IMR-90 (cell line): ENCODE measurements at regions not wholly inside any gene's neighbourhood (a gene's known extent, or its start where the extent isn't known, plus 50 kb on each side); places are given as distances from the start of the nearest gene placed in this dataset.

Experiments used
- ATAC-seq: fragments of 200-7000 bp; cut with Tn5 transposase; 2 replicates; pipeline ENCODE4 v1.9.1; 2020; ENCODE audit warnings: low read depth, mild to moderate bottlenecking, moderate library complexity
- BruUV-seq: library from RNA; stranded (reverse); fragments of 400-500 nt; replicated peaks from 2 replicates; lab custom pipeline; 2021; lab: Mats Ljungman, UMichigan
- CTCF ChIA-PET: fragments of 300-600 bp; formaldehyde crosslinking; extraction: SDS; loops from one replicate; lab custom pipeline; 2021; ENCODE audit warnings: antibody characterized with exemption; lab: Yijun Ruan, JAX
- POLR2A ChIA-PET: fragments of 300-600 bp; sonication (Branson Sonifier 250); formaldehyde crosslinking; loops from one replicate; lab custom pipeline; 2022; ENCODE audit warnings: antibody characterized with exemption; ENCODE audit not compliant: unreplicated experiment; lab: Charles Lee
- DNase-seq: peaks from one replicate; pipeline ENCODE4 v3.0.0; 2013
- H2AFZ ChIP-seq: replicated peaks from 2 replicates; pipeline ENCODE3; 2013; ENCODE audit warnings: low read length, mild to moderate bottlenecking; ENCODE audit not compliant: poor library complexity
- H2AK5ac ChIP-seq: 2 replicates; pipeline ENCODE4 v1.6.1; 2013; ENCODE audit warnings: low read depth, low read length, inconsistent platforms
- H2AK9ac ChIP-seq: replicated peaks from 2 replicates; pipeline ENCODE3; 2013; ENCODE audit warnings: mild to moderate bottlenecking, low read depth, low read length, moderate library complexity; ENCODE audit not compliant: poor library complexity
- H2BK120ac ChIP-seq: 2 replicates; pipeline ENCODE4 v1.6.1; 2013; ENCODE audit warnings: low read depth, low read length, inconsistent platforms
- H2BK15ac ChIP-seq: 3 replicates; pipeline ENCODE4 v1.6.1; 2013; ENCODE audit warnings: low read depth, low read length, inconsistent platforms
- H2BK20ac ChIP-seq: 2 replicates; pipeline ENCODE4 v1.6.1; 2013; ENCODE audit warnings: low read depth, mild to moderate bottlenecking, inconsistent platforms, low read length, moderate library complexity
- H2BK5ac ChIP-seq: 2 replicates; pipeline ENCODE4 v1.6.1; 2013; ENCODE audit warnings: mild to moderate bottlenecking, low read depth, low read length, inconsistent platforms; ENCODE audit not compliant: poor library complexity, severe bottlenecking
- H3K14ac ChIP-seq: replicated peaks from 2 replicates; pipeline ENCODE4 v1.6.1; 2013; ENCODE audit warnings: low read depth, low read length, inconsistent platforms
- H3K18ac ChIP-seq: 2 replicates; pipeline ENCODE4 v1.6.1; 2013; ENCODE audit warnings: low read depth, low read length, control low read depth
- H3K23ac ChIP-seq: 2 replicates; pipeline ENCODE4 v1.6.1; 2013; ENCODE audit warnings: low read depth, low read length, inconsistent platforms
- H3K27ac ChIP-seq: 2 replicates; pipeline ENCODE4 v1.5.1; 2013; ENCODE audit warnings: mild to moderate bottlenecking, control low read depth, low read length; ENCODE audit not compliant: insufficient read depth
- H3K27me3 ChIP-seq: 2 replicates; pipeline ENCODE4 v1.6.1; 2013; ENCODE audit warnings: low read length; ENCODE audit not compliant: control insufficient read depth, insufficient read depth
- H3K36me3 ChIP-seq: 2 replicates; pipeline ENCODE4 v1.6.1; 2013; ENCODE audit warnings: low read length, mixed read lengths; ENCODE audit not compliant: control insufficient read depth, insufficient read depth
- H3K4ac ChIP-seq: 2 replicates; pipeline ENCODE4 v1.6.1; 2013; ENCODE audit warnings: low read depth, low read length, inconsistent platforms
- H3K4me1 ChIP-seq: 2 replicates; pipeline ENCODE4 v1.6.1; 2013; ENCODE audit warnings: low read length, mixed read lengths; ENCODE audit not compliant: control insufficient read depth, insufficient read depth
- H3K4me2 ChIP-seq: 2 replicates; pipeline ENCODE4 v1.6.1; 2013; ENCODE audit warnings: low read depth, mild to moderate bottlenecking, control low read depth, low read length, moderate library complexity
- H3K4me3 ChIP-seq: 2 replicates; pipeline ENCODE4 v1.5.1; 2013; ENCODE audit warnings: low read depth, mild to moderate bottlenecking, control low read depth, low read length, moderate library complexity; ENCODE audit not compliant: insufficient read depth
- H3K56ac ChIP-seq: 2 replicates; pipeline ENCODE4 v1.6.1; 2013; ENCODE audit warnings: low read length, inconsistent platforms; ENCODE audit not compliant: insufficient read depth; ENCODE audit errors: extremely low read depth
- H3K79me1 ChIP-seq, 2 experiments: 2 replicates each; pipeline ENCODE4 v1.6.1; 2013; ENCODE audit warnings: low read length in 2 of 2, inconsistent platforms in 1 of 2, low read depth in 1 of 2
- H3K9ac ChIP-seq: 2 replicates; pipeline ENCODE4 v1.6.1; 2013; ENCODE audit warnings: low read depth, low read length, control low read depth
- H3K9me1 ChIP-seq: 2 replicates; pipeline ENCODE4 v1.6.1; 2013; ENCODE audit warnings: low read length, inconsistent platforms; ENCODE audit not compliant: insufficient read depth
- H3K9me3 ChIP-seq: 2 replicates; pipeline ENCODE4 v1.6.1; 2013; ENCODE audit warnings: low read length; ENCODE audit not compliant: control insufficient read depth, insufficient read depth
- H4K20me1 ChIP-seq: 2 replicates; pipeline ENCODE4 v1.6.1; 2013; ENCODE audit warnings: low read length, inconsistent platforms; ENCODE audit not compliant: insufficient read depth
- H4K5ac ChIP-seq: 2 replicates; pipeline ENCODE4 v1.6.1; 2013; ENCODE audit warnings: mild to moderate bottlenecking, low read depth, low read length, control low read depth
- H4K8ac ChIP-seq, 2 experiments: 2 replicates each; pipeline ENCODE4 v1.6.1; 2013; ENCODE audit warnings: low read depth in 2 of 2, low read length in 2 of 2, control low read depth in 1 of 2, inconsistent platforms in 1 of 2
- H4K91ac ChIP-seq: 2 replicates; pipeline ENCODE4 v1.6.1; 2013; ENCODE audit warnings: low read depth, low read length, inconsistent platforms; ENCODE audit not compliant: insufficient read depth
- CEBPB ChIP-seq: IDR thresholded peaks from 2 replicates; pipeline ENCODE4 v1.6.1; 2012; ENCODE audit warnings: low read depth, low read length, improper control_type of control experiment
- CHD1 ChIP-seq: IDR thresholded peaks from 2 replicates; pipeline ENCODE4 v1.6.1; 2012; ENCODE audit warnings: low read depth, low read length, improper control_type of control experiment
- MAFK ChIP-seq: IDR thresholded peaks from 2 replicates; pipeline ENCODE4 v1.6.1; 2012; ENCODE audit warnings: low read depth, low read length, improper control_type of control experiment
- MAZ ChIP-seq: IDR thresholded peaks from 2 replicates; pipeline ENCODE4 v1.6.1; 2012; ENCODE audit warnings: low read depth, mild to moderate bottlenecking, low read length, improper control_type of control experiment, moderate library complexity, borderline replicate concordance
- MXI1 ChIP-seq: IDR thresholded peaks from 2 replicates; pipeline ENCODE4 v1.6.1; 2012; ENCODE audit warnings: low read depth, mild to moderate bottlenecking, low read length, moderate library complexity, borderline replicate concordance
- NFE2L2 ChIP-seq: fragments of 150-350 bp; IDR thresholded peaks from 2 replicates; pipeline ENCODE4 v1.6.1; 2016; ENCODE audit warnings: low read depth, mild to moderate bottlenecking, low read length
- POLR2A ChIP-seq: IDR thresholded peaks from 2 replicates; pipeline ENCODE4 v1.6.1; 2012; ENCODE audit warnings: mild to moderate bottlenecking, low read depth, low read length
- WGBS, 2 experiments: methylation state at CpG; one replicate each; pipeline versions ENCODE4 v1.1.5 to v1.1.7; 2013; ENCODE audit warnings: missing lambda C conversion rate in 2 of 2; ENCODE audit not compliant: insufficient read length in 1 of 2; ENCODE audit errors: extremely low coverage in 2 of 2; 5-methylcytosine and 5-hydroxymethylcytosine counted together
- dilution Hi-C: fragments of 300-500 bp; cut with HindIII; formaldehyde crosslinking; loops from one replicate; pipeline ENCODE4 v1.14.3; 2018; ENCODE audit warnings: low sequenced_read_pairs; ENCODE audit not compliant: unreplicated experiment
- in situ Hi-C: fragments of 300-500 bp; cut with MboI; formaldehyde crosslinking; loops from 3 replicates; pipeline ENCODE4 v1.14.3; 2019; ENCODE audit warnings: low sequenced_read_pairs, inconsistent platforms, mixed read lengths
- intact Hi-C: fragments of 100-400 bp; cut with micrococcal nuclease; formaldehyde crosslinking; loops from 2 replicates; pipeline ENCODE4 v1.10.0; 2022
- TF ChIP-seq, protein P1 (sequence below): fragments of 150-350 bp; IDR thresholded peaks from 2 replicates; pipeline ENCODE4 v1.6.1; 2016; ENCODE audit warnings: low read depth, mild to moderate bottlenecking, low read length, moderate library complexity, borderline replicate concordance

DNA sequence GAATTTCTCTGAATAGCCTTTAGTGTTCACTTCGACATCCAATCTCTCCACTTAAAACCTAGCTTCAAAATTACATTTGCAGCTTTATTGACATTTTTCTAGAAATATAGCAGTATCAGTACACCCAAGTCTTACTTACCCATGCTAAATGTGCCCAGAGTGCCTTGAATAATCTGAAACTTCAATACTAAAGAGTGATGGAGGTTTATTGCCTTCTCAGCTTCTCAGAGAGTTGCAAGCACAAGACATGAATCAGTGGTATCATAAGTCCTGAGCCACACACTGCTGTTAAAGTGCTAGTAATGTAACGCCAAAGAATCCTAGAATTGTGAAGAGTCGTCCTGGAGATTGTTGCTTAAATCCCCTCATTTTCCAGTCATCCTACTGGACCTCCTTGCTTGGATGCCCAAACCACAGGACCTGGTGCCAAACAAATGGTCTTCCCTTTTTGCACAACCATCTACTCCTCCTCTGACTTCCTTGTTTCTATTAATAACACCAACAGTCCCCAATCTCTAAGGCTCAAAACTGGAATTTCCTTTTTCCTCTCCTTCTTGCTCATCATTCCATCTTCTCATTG, 83.2 kb upstream of the SPATS2L start:
- H3K9ac ChIP-seq: no peak overlapping the region
- WGBS, 2 experiments: 80% methylated on average over 1 of the region's 3 CpGs; no CpG with 5 or more reads in 1 of the 2 experiments
- peak; percentile 29 for ATAC-seq
- ChIA-PET POLR2A (interaction anchor here (0.5 kb wide), 1 partner anchor 21 kb away, joined by 13 read pairs; no protein-coding TSS in a partner anchor), CTCF (interaction anchor here (1.0 kb wide), 1 partner anchor 10 kb away, joined by 3 read pairs; no protein-coding TSS in a partner anchor)
- no peaks in the 10 kb centered on the region for H4K20me1 ChIP-seq
- TF ChIP-seq NFE2L2: no peak
- TF ChIP-seq, protein P1, sequence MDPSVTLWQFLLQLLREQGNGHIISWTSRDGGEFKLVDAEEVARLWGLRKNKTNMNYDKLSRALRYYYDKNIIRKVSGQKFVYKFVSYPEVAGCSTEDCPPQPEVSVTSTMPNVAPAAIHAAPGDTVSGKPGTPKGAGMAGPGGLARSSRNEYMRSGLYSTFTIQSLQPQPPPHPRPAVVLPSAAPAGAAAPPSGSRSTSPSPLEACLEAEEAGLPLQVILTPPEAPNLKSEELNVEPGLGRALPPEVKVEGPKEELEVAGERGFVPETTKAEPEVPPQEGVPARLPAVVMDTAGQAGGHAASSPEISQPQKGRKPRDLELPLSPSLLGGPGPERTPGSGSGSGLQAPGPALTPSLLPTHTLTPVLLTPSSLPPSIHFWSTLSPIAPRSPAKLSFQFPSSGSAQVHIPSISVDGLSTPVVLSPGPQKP: no peak
- TF ChIP-seq MAZ: no peak
- no peak for TF ChIP-seq MXI1
- no peak for TF ChIP-seq POLR2A
- TF ChIP-seq MAFK: no peak
- TF ChIP-seq CHD1: no peak
- TF ChIP-seq CEBPB: no peak
- H4K8ac ChIP-seq: no peak overlapping the region; a peak in 1 of 4 replicates
- in situ Hi-C loops: no loop called here
- H3K18ac ChIP-seq: no peak overlapping the region
- H3K9me3 ChIP-seq: no peaks in the 10 kb centered on the region
- no peak overlapping the region for H3K27ac ChIP-seq
- no peak overlapping the region for H2BK120ac ChIP-seq
- H3K56ac ChIP-seq: no peak overlapping the region
- H3K9me1 ChIP-seq: no peaks in the 10 kb centered on the region; the same call in 1 of the 2 replicates
- H2BK15ac ChIP-seq: 0 out of 3 replicates have a peak overlapping the region, but pooled peaks have one; percentile 3
- no peak overlapping the region for H2AK5ac ChIP-seq
- no peak overlapping the region for H2AFZ ChIP-seq
- DNase-seq: peak; percentile 28
- BruUV-seq: no TSS peak
- no peaks in the 10 kb centered on the region for H3K79me1 ChIP-seq
- 0 out of 2 replicates have a peak overlapping the region, but pooled peaks have one; percentile 39 for H3K23ac ChIP-seq
- no peak overlapping the region for H2AK9ac ChIP-seq
- H2BK20ac ChIP-seq: no peak overlapping the region
- no peak overlapping the region for H4K91ac ChIP-seq
- intact Hi-C loops: no loop called here
- H3K4me1 ChIP-seq: peaks cover 4% of the 10 kb centered on the region
- H2BK5ac ChIP-seq: no peak overlapping the region
- no peak overlapping the region for H3K4ac ChIP-seq
- dilution Hi-C loops: no loop called here
- no peaks in the 10 kb centered on the region for H3K36me3 ChIP-seq
- H4K5ac ChIP-seq: no peak overlapping the region
- H3K27me3 ChIP-seq: peaks cover 4% of the 10 kb centered on the region; the same call in 1 of the 2 replicates
- H3K14ac ChIP-seq: no peak overlapping the region
- no peak overlapping the region for H3K4me2 ChIP-seq
- H3K4me3 ChIP-seq: no peak overlapping the region
